OCI-LY7 (cell line): ENCODE measurements at regions not wholly inside any gene's neighbourhood (a gene's known extent, or its start where the extent isn't known, plus 50 kb on each side); places are given as distances from the start of the nearest gene placed in this dataset.

Experiments used
- EZH2phosphoT487 ChIP-seq: fragments of 200-600 bp; sonication (generic); IDR thresholded peaks from 2 replicates; pipeline ENCODE4 v1.6.1; 2018; ENCODE audit warnings: low read depth, borderline replicate concordance, mild to moderate bottlenecking, mixed run types, antibody characterized with exemption, low read length, moderate library complexity, mixed read lengths
- TF ChIP-seq, protein P1 (sequence below): fragments of 200-600 bp; sonication (generic); conservative IDR thresholded peaks from 2 replicates; pipeline ENCODE4 v1.5.1; 2014; ENCODE audit warnings: mild to moderate bottlenecking, antibody characterized with exemption, low read length, moderate library complexity, mixed read lengths

DNA sequence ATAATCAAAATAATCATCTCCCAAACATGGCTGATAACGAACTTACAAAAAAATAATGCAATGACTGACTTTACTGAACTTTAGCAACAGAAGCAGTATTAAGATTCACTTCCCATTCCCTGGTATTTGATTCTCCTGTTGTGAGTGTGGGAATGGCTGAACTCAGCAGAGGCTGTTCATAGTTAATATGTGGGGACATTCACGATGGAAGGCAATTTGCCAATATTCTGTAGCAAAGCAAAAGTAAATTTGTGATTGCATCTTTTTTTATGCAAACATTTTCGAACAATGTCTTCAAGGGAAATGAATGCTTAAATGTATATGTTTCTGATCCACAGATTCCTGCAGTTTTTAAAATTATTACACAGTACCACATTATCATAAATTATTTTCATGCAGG, 431.7 kb upstream of the KLF6 start:
- TF ChIP-seq, protein P1, sequence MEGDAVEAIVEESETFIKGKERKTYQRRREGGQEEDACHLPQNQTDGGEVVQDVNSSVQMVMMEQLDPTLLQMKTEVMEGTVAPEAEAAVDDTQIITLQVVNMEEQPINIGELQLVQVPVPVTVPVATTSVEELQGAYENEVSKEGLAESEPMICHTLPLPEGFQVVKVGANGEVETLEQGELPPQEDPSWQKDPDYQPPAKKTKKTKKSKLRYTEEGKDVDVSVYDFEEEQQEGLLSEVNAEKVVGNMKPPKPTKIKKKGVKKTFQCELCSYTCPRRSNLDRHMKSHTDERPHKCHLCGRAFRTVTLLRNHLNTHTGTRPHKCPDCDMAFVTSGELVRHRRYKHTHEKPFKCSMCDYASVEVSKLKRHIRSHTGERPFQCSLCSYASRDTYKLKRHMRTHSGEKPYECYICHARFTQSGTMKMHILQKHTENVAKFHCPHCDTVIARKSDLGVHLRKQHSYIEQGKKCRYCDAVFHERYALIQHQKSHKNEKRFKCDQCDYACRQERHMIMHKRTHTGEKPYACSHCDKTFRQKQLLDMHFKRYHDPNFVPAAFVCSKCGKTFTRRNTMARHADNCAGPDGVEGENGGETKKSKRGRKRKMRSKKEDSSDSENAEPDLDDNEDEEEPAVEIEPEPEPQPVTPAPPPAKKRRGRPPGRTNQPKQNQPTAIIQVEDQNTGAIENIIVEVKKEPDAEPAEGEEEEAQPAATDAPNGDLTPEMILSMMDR, result no peak
- no peak for TF ChIP-seq EZH2phosphoT487
